HepG2 (cell line): ENCODE measurements at regions not wholly inside any gene's neighbourhood (a gene's known extent, or its start where the extent isn't known, plus 50 kb on each side); places are given as distances from the start of the nearest gene placed in this dataset.

ENCODE experiments used
- ATAC-seq: fragments of 200-7000 bp; cut with Tn5 transposase; 3 replicates; pipeline ENCODE4 v1.9.1; 2020; ENCODE audit warnings: mild to moderate bottlenecking, moderate library complexity
- BruUV-seq: library from RNA; stranded (reverse); fragments of 400-500 nt; replicated peaks from 2 replicates; lab custom pipeline; 2021; lab: Mats Ljungman, UMichigan
- CTCF ChIA-PET: fragments of 300-600 bp; formaldehyde crosslinking; extraction: SDS; loops from one replicate; lab custom pipeline; 2021; ENCODE audit warnings: low total read pairs, inconsistent platforms, low intra/inter-chr PET ratio; lab: Yijun Ruan, JAX
- POLR2A ChIA-PET: fragments of 350-600 bp; sonication (Branson Sonifier 250); formaldehyde crosslinking; loops from one replicate; lab custom pipeline; 2020; ENCODE audit warnings: antibody characterized with exemption, inconsistent platforms; lab: Yijun Ruan, JAX
- DNase-seq: peaks from one replicate; pipeline ENCODE4 v3.0.0-alpha.2; 2015; ENCODE audit warnings: low spot score
- FAIRE-seq: peaks from 3 replicates; lab custom pipeline; 2011; peaks lifted over from hg19 to GRCh38; lab: Jason Lieb, UNC
- H2AFZ ChIP-seq: one replicate; pipeline ENCODE4 v1.6.1; 2011; ENCODE audit warnings: low read length, inconsistent platforms
- H3K27ac ChIP-seq: fragments of 300-600 bp; 3 replicates; pipeline ENCODE4 v1.8.0; 2011; ENCODE audit warnings: mixed run types, mild to moderate bottlenecking, mixed read lengths, low read length, inconsistent platforms; ENCODE audit not compliant: insufficient read depth; ENCODE audit errors: extremely low read length
- H3K27me3 ChIP-seq, 2 experiments: fragments of 200-600 bp in 1 of 2; 2 replicates in 1 of 2; 3 replicates in 1 of 2; pipeline versions ENCODE4 v1.6.0 to v1.8.0; 2011; ENCODE audit warnings: low read length in 2 of 2, mild to moderate bottlenecking in 2 of 2, moderate library complexity in 2 of 2, inconsistent platforms in 1 of 2; ENCODE audit not compliant: insufficient read depth in 2 of 2, control insufficient read depth in 1 of 2
- H3K36me3 ChIP-seq, 2 experiments: fragments of 200-600 bp in 1 of 2; replicated peaks in 1 of 2; 2 replicates in 1 of 2; 3 replicates in 1 of 2; pipeline versions ENCODE4 v1.5.1 to v1.8.0; 2011; ENCODE audit warnings: low read length in 2 of 2, inconsistent platforms in 1 of 2; ENCODE audit not compliant: insufficient read depth in 2 of 2, control insufficient read depth in 1 of 2
- H3K4me1 ChIP-seq: 2 replicates; pipeline ENCODE4 v1.5.1; 2012; ENCODE audit warnings: low read length, inconsistent platforms; ENCODE audit not compliant: insufficient read depth
- H3K4me2 ChIP-seq: 2 replicates; pipeline ENCODE4 v1.6.0; 2011; ENCODE audit warnings: low read depth, low read length, inconsistent platforms
- H3K4me3 ChIP-seq, 3 experiments: fragments of 200-600 bp in 1 of 3; sonication (generic), shearing (Covaris generic) in 1 of 3; replicated peaks in 1 of 3; 2 replicates each; pipeline ENCODE4 v1.5.1; 2011 to 2016; ENCODE audit warnings: low read length in 3 of 3, inconsistent platforms in 2 of 3, low read depth in 2 of 3, mild to moderate bottlenecking in 2 of 3, control low read depth in 1 of 3, mixed read lengths in 1 of 3; ENCODE audit not compliant: insufficient read depth in 1 of 3
- H3K79me2 ChIP-seq: one replicate; pipeline ENCODE4 v1.6.1; 2011; ENCODE audit warnings: low read length, inconsistent platforms; ENCODE audit not compliant: insufficient read depth
- H3K9ac ChIP-seq: 2 replicates; pipeline ENCODE4 v1.6.0; 2011; ENCODE audit warnings: mild to moderate bottlenecking, low read depth, low read length, inconsistent platforms; ENCODE audit not compliant: insufficient read depth
- H3K9me3 ChIP-seq: 2 replicates; pipeline ENCODE4 v1.5.1; 2012; ENCODE audit warnings: mild to moderate bottlenecking, low read length
- H4K20me1 ChIP-seq: 2 replicates; pipeline ENCODE4 v1.6.0; 2011; ENCODE audit warnings: inconsistent platforms, mild to moderate bottlenecking, low read length, moderate library complexity; ENCODE audit not compliant: insufficient read depth
- HNF4A ChIP-seq: sonication (generic); formaldehyde crosslinking; IDR thresholded peaks from 2 replicates; pipeline ENCODE4 v1.4.0; 2020; ENCODE audit warnings: missing genetic modification reagents
- HOMEZ ChIP-seq: IDR thresholded peaks from 2 replicates; pipeline ENCODE4 v1.6.1; 2016; ENCODE audit warnings: low read depth
- KMT2B ChIP-seq: IDR thresholded peaks from 2 replicates; pipeline ENCODE4 v1.6.1; 2016; ENCODE audit warnings: missing genetic modification reagents, missing compliant biosample characterization
- NRL ChIP-seq: sonication (generic); formaldehyde crosslinking; IDR thresholded peaks from 2 replicates; pipeline ENCODE4 v1.5.0; 2020; ENCODE audit warnings: missing genetic modification reagents, mild to moderate bottlenecking, moderate library complexity, borderline replicate concordance
- PRMT3 ChIP-seq: sonication (generic); formaldehyde crosslinking; IDR thresholded peaks from 2 replicates; pipeline ENCODE4 v1.8.1; 2022; ENCODE audit warnings: low read depth, mild to moderate bottlenecking, moderate library complexity, missing genetic modification reagents, borderline replicate concordance
- SP1 ChIP-seq, 2 experiments: fragments of 450-650 bp in 1 of 2; sonication (generic) in 1 of 2; formaldehyde crosslinking in 1 of 2; IDR thresholded peaks; 2 replicates each; pipeline versions ENCODE4 v1.4.0 to v1.6.1; 2016 to 2020; ENCODE audit warnings: missing genetic modification reagents in 1 of 2
- XBP1 ChIP-seq: sonication (generic); formaldehyde crosslinking; IDR thresholded peaks from 2 replicates; pipeline ENCODE4 v1.5.0; 2020; ENCODE audit warnings: missing genetic modification reagents
- ZNF10 ChIP-seq: sonication (generic); formaldehyde crosslinking; IDR thresholded peaks from 2 replicates; pipeline ENCODE4 v1.4.0; 2020; ENCODE audit warnings: mild to moderate bottlenecking, low read depth, missing genetic modification reagents, borderline replicate concordance
- ZNF460 ChIP-seq: sonication (generic); formaldehyde crosslinking; IDR thresholded peaks from 2 replicates; pipeline ENCODE4 v1.5.1; 2020; ENCODE audit warnings: missing genetic modification reagents, mild to moderate bottlenecking, borderline replicate concordance
- ZNF713 ChIP-seq: sonication (generic); formaldehyde crosslinking; IDR thresholded peaks from 2 replicates; pipeline ENCODE4 v1.4.0; 2020; ENCODE audit warnings: mild to moderate bottlenecking, missing genetic modification reagents
- ZNF780A ChIP-seq: sonication (generic); formaldehyde crosslinking; IDR thresholded peaks from 2 replicates; pipeline ENCODE4 v1.8.0; 2022; ENCODE audit warnings: mild to moderate bottlenecking, missing genetic modification reagents, moderate library complexity
- ZXDC ChIP-seq: sonication (generic); formaldehyde crosslinking; IDR thresholded peaks from 2 replicates; pipeline ENCODE4 v1.5.0; 2020; ENCODE audit warnings: mild to moderate bottlenecking, missing genetic modification reagents
- WGBS: methylation state at CpG from one replicate; pipeline ENCODE4 v1.1.6; 2017; ENCODE audit warnings: low lambda C conversion rate; 5-methylcytosine and 5-hydroxymethylcytosine counted together
- in situ Hi-C: cut with HindIII; loops from 2 replicates; pipeline ENCODE4 v1.10.0; 2017; ENCODE audit warnings: low pct_unique_long_range_greater_than_20kb; ENCODE audit not compliant: extremely low pct_ligation_motif_present
- intact Hi-C: fragments of 100-400 bp; cut with micrococcal nuclease; formaldehyde crosslinking; loops from one replicate; pipeline ENCODE4 v1.10.0; 2022; ENCODE audit not compliant: unreplicated experiment
- TF ChIP-seq, protein P1 (sequence below): sonication (generic); formaldehyde crosslinking; IDR thresholded peaks from 2 replicates; pipeline ENCODE4 v1.8.1; 2022; ENCODE audit warnings: low read depth, mild to moderate bottlenecking, missing genetic modification reagents

- ATAC-seq = no peak
- no peak for FAIRE-seq
- H3K9me3 ChIP-seq = no peaks in the 10 kb centered on the region
Measured at GRCh38 chrX:94655180-94655579, 981.2 kb downstream of the FAM133A start.

More at GRCh38 chrX:94655180-94655579, 981.2 kb downstream of the FAM133A start:
- whole genome bisulfite sequencing = 0% methylated on average over 1 of the region's 1 CpG
- POLR2A ChIA-PET = no interaction called here
- TF ChIP-seq ZXDC (CRISPR knock-in tag) = no peak
- TF ChIP-seq, protein P1, sequence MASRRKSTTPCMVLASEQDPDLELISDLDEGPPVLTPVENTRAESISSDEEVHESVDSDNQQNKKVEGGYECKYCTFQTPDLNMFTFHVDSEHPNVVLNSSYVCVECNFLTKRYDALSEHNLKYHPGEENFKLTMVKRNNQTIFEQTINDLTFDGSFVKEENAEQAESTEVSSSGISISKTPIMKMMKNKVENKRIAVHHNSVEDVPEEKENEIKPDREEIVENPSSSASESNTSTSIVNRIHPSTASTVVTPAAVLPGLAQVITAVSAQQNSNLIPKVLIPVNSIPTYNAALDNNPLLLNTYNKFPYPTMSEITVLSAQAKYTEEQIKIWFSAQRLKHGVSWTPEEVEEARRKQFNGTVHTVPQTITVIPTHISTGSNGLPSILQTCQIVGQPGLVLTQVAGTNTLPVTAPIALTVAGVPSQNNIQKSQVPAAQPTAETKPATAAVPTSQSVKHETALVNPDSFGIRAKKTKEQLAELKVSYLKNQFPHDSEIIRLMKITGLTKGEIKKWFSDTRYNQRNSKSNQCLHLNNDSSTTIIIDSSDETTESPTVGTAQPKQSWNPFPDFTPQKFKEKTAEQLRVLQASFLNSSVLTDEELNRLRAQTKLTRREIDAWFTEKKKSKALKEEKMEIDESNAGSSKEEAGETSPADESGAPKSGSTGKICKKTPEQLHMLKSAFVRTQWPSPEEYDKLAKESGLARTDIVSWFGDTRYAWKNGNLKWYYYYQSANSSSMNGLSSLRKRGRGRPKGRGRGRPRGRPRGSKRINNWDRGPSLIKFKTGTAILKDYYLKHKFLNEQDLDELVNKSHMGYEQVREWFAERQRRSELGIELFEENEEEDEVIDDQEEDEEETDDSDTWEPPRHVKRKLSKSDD (CRISPR knock-in tag) = no peak
- TF ChIP-seq PRMT3 = no peak
- no peak for TF ChIP-seq HNF4A (CRISPR knock-in tag)
- TF ChIP-seq ZNF460 (CRISPR knock-in tag) = no peak
- TF ChIP-seq KMT2B = no peak
- no peak for TF ChIP-seq ZNF713 (CRISPR knock-in tag)
- TF ChIP-seq ZNF780A (CRISPR knock-in tag) = no peak
- TF ChIP-seq HOMEZ (CRISPR knock-in tag) = no peak
- TF ChIP-seq NRL (CRISPR knock-in tag) = no peak
- TF ChIP-seq SP1 (IDR thresholded peaks at IDR 0.05) = no peak
- TF ChIP-seq SP1 (CRISPR knock-in tag; IDR thresholded peaks at IDR 0.05) = no peak
- no peak for TF ChIP-seq ZNF10 (CRISPR knock-in tag)
- no peak for TF ChIP-seq XBP1 (CRISPR knock-in tag)
- TF ChIP-seq, all 625 proteins: peak for 0
- Histone ChIP-seq H3K79me2 (no peaks in the 10 kb centered on the region), H4K20me1 (no peaks in the 10 kb centered on the region), H3K4me1 (no peaks in the 10 kb centered on the region), H3K36me3 (no peaks in the 10 kb centered on the region), H3K4me2 (no peak overlapping the region), H3K4me3 (no peak overlapping the region), H3K27me3 (no peaks in the 10 kb centered on the region), H3K9ac (no peak overlapping the region), H3K27ac (no peak overlapping the region), H2AFZ (no peak overlapping the region)
- no TSS peak for BruUV-seq
- CTCF ChIA-PET = no interaction called here
- no peak for DNase-seq
- intact Hi-C loops = no loop called here
- in situ Hi-C loops = no loop called here
